ENCODE measurements at regions not wholly inside any gene's neighbourhood (a gene's known extent, or its start where the extent isn't known, plus 50 kb on each side); places are given as distances from the start of the nearest gene placed in this dataset.

DNA sequence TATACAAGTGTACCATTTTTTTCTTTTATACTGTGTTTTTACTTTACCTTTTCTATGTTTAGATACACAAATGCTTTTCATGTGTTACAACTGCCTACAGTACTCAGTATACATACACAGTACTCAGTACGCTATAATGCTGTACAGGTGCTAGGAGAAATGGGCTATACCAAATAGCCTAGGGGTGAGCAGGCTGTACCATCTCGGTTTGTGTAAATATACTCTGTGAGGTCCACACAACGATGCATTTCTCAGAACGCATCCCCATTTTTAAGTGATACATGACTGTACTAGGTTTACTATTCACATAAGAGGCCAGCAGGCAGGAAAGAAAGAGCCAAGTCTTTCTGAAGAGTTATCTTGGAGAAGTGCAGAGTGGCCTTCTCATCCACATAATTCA is 426.4 kb upstream of the MTPN start:
- TF ChIP-seq, protein P1, sequence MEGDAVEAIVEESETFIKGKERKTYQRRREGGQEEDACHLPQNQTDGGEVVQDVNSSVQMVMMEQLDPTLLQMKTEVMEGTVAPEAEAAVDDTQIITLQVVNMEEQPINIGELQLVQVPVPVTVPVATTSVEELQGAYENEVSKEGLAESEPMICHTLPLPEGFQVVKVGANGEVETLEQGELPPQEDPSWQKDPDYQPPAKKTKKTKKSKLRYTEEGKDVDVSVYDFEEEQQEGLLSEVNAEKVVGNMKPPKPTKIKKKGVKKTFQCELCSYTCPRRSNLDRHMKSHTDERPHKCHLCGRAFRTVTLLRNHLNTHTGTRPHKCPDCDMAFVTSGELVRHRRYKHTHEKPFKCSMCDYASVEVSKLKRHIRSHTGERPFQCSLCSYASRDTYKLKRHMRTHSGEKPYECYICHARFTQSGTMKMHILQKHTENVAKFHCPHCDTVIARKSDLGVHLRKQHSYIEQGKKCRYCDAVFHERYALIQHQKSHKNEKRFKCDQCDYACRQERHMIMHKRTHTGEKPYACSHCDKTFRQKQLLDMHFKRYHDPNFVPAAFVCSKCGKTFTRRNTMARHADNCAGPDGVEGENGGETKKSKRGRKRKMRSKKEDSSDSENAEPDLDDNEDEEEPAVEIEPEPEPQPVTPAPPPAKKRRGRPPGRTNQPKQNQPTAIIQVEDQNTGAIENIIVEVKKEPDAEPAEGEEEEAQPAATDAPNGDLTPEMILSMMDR (IDR thresholded peaks at IDR 0.05), result no peak
- TF ChIP-seq POLR2AphosphoS5 (IDR thresholded peaks at IDR 0.05) (no peak), POLR2A (IDR thresholded peaks at IDR 0.05) (no peak)

Data from transverse colon (tissue), 4 donors.